GM18868 (cell line): ENCODE measurements at regions not wholly inside any gene's neighbourhood (a gene's known extent, or its start where the extent isn't known, plus 50 kb on each side); places are given as distances from the start of the nearest gene placed in this dataset.
"Not testable (repeated sequence)": the region's sequence is repeated elsewhere in the genome, so short reads cannot be mapped to it uniquely, and the experiment has no call there.

Experiments
- ATAC-seq: cut with Tn5 transposase; IDR thresholded peaks from one replicate; pipeline ENCODE4 v1.9.1; 2021; ENCODE audit warnings: mild to moderate bottlenecking, moderate library complexity; ENCODE audit not compliant: unreplicated experiment

- no peak for ATAC-seq
Measured at GRCh38 chr2:126952216-126952615, 53.5 kb downstream of the TEX51 start.

GRCh38 chr2:126953483-126953882 lies 54.8 kb downstream of the TEX51 start:
- no peak for ATAC-seq

- ATAC-seq = no peak
Measured at GRCh38 chr2:126954831-126955230, 56.1 kb downstream of the TEX51 start.

- not testable (repeated sequence) for ATAC-seq
Measured at GRCh38 chr2:126956773-126957172, 58.1 kb downstream of the TEX51 start.

GRCh38 chr2:126963390-126963789 lies 64.7 kb downstream of the TEX51 start:
- ATAC-seq = no peak

- no peak for ATAC-seq
Measured at GRCh38 chr2:126966601-126967000, 67.9 kb downstream of the TEX51 start.

- ATAC-seq = no peak
Measured at GRCh38 chr2:126970583-126970982, 71.9 kb downstream of the TEX51 start.

- ATAC-seq = no peak
Measured at GRCh38 chr2:126971162-126971480, 72.4 kb downstream of the TEX51 start.

GRCh38 chr2:126971481-126972278 lies 73.0 kb downstream of the TEX51 start:
- peak; percentile 97 for ATAC-seq

- no peak for ATAC-seq
Measured at GRCh38 chr2:126972279-126972626, 73.6 kb downstream of the TEX51 start.

- no peak for ATAC-seq
Measured at GRCh38 chr2:126973745-126974144, 75.1 kb downstream of the TEX51 start.

GRCh38 chr2:126975671-126976655 lies 77.3 kb downstream of the TEX51 start:
- ATAC-seq = no peak

GRCh38 chr2:126976721-126977328 lies 78.1 kb downstream of the TEX51 start:
- no peak for ATAC-seq

GRCh38 chr2:126978333-126978732 lies 79.6 kb downstream of the TEX51 start:
- no peak for ATAC-seq

GRCh38 chr2:126979039-126980003 lies 80.6 kb downstream of the TEX51 start:
- ATAC-seq = no peak

GRCh38 chr2:126981476-126981875 lies 82.8 kb downstream of the TEX51 start:
- ATAC-seq = no peak

- ATAC-seq = no peak
Measured at GRCh38 chr2:126982935-126983334, 84.2 kb downstream of the TEX51 start.

- no peak for ATAC-seq
Measured at GRCh38 chr2:126986631-126987187, 88.0 kb downstream of the TEX51 start.

- ATAC-seq = no peak
Measured at GRCh38 chr2:126988482-126988881, 89.8 kb downstream of the TEX51 start.

GRCh38 chr2:126989064-126989463 lies 90.4 kb downstream of the TEX51 start:
- ATAC-seq = not testable (repeated sequence)
